IMR-90 (cell line): ENCODE measurements at regions not wholly inside any gene's neighbourhood (a gene's known extent, or its start where the extent isn't known, plus 50 kb on each side); places are given as distances from the start of the nearest gene placed in this dataset.

ENCODE experiments used
- ATAC-seq: fragments of 200-7000 bp; cut with Tn5 transposase; 2 replicates; pipeline ENCODE4 v1.9.1; 2020; ENCODE audit warnings: low read depth, mild to moderate bottlenecking, moderate library complexity
- BruUV-seq: library from RNA; stranded (reverse); fragments of 400-500 nt; replicated peaks from 2 replicates; lab custom pipeline; 2021; lab: Mats Ljungman, UMichigan
- CTCF ChIA-PET: fragments of 300-600 bp; formaldehyde crosslinking; extraction: SDS; loops from one replicate; lab custom pipeline; 2021; ENCODE audit warnings: antibody characterized with exemption; lab: Yijun Ruan, JAX
- POLR2A ChIA-PET: fragments of 300-600 bp; sonication (Branson Sonifier 250); formaldehyde crosslinking; loops from one replicate; lab custom pipeline; 2022; ENCODE audit warnings: antibody characterized with exemption; ENCODE audit not compliant: unreplicated experiment; lab: Charles Lee
- DNase-seq: peaks from one replicate; pipeline ENCODE4 v3.0.0; 2013
- H2AFZ ChIP-seq: replicated peaks from 2 replicates; pipeline ENCODE3; 2013; ENCODE audit warnings: low read length, mild to moderate bottlenecking; ENCODE audit not compliant: poor library complexity
- H2AK5ac ChIP-seq: 2 replicates; pipeline ENCODE4 v1.6.1; 2013; ENCODE audit warnings: low read depth, low read length, inconsistent platforms
- H2AK9ac ChIP-seq: replicated peaks from 2 replicates; pipeline ENCODE3; 2013; ENCODE audit warnings: mild to moderate bottlenecking, low read depth, low read length, moderate library complexity; ENCODE audit not compliant: poor library complexity
- H2BK120ac ChIP-seq: 2 replicates; pipeline ENCODE4 v1.6.1; 2013; ENCODE audit warnings: low read depth, low read length, inconsistent platforms
- H2BK15ac ChIP-seq: 3 replicates; pipeline ENCODE4 v1.6.1; 2013; ENCODE audit warnings: low read depth, low read length, inconsistent platforms
- H2BK20ac ChIP-seq: 2 replicates; pipeline ENCODE4 v1.6.1; 2013; ENCODE audit warnings: low read depth, mild to moderate bottlenecking, inconsistent platforms, low read length, moderate library complexity
- H2BK5ac ChIP-seq: 2 replicates; pipeline ENCODE4 v1.6.1; 2013; ENCODE audit warnings: mild to moderate bottlenecking, low read depth, low read length, inconsistent platforms; ENCODE audit not compliant: poor library complexity, severe bottlenecking
- H3K14ac ChIP-seq: replicated peaks from 2 replicates; pipeline ENCODE4 v1.6.1; 2013; ENCODE audit warnings: low read depth, low read length, inconsistent platforms
- H3K18ac ChIP-seq: 2 replicates; pipeline ENCODE4 v1.6.1; 2013; ENCODE audit warnings: low read depth, low read length, control low read depth
- H3K23ac ChIP-seq: 2 replicates; pipeline ENCODE4 v1.6.1; 2013; ENCODE audit warnings: low read depth, low read length, inconsistent platforms
- H3K27ac ChIP-seq: 2 replicates; pipeline ENCODE4 v1.5.1; 2013; ENCODE audit warnings: mild to moderate bottlenecking, control low read depth, low read length; ENCODE audit not compliant: insufficient read depth
- H3K27me3 ChIP-seq: 2 replicates; pipeline ENCODE4 v1.6.1; 2013; ENCODE audit warnings: low read length; ENCODE audit not compliant: control insufficient read depth, insufficient read depth
- H3K36me3 ChIP-seq: 2 replicates; pipeline ENCODE4 v1.6.1; 2013; ENCODE audit warnings: low read length, mixed read lengths; ENCODE audit not compliant: control insufficient read depth, insufficient read depth
- H3K4ac ChIP-seq: 2 replicates; pipeline ENCODE4 v1.6.1; 2013; ENCODE audit warnings: low read depth, low read length, inconsistent platforms
- H3K4me1 ChIP-seq: 2 replicates; pipeline ENCODE4 v1.6.1; 2013; ENCODE audit warnings: low read length, mixed read lengths; ENCODE audit not compliant: control insufficient read depth, insufficient read depth
- H3K4me2 ChIP-seq: 2 replicates; pipeline ENCODE4 v1.6.1; 2013; ENCODE audit warnings: low read depth, mild to moderate bottlenecking, control low read depth, low read length, moderate library complexity
- H3K4me3 ChIP-seq: 2 replicates; pipeline ENCODE4 v1.5.1; 2013; ENCODE audit warnings: low read depth, mild to moderate bottlenecking, control low read depth, low read length, moderate library complexity; ENCODE audit not compliant: insufficient read depth
- H3K56ac ChIP-seq: 2 replicates; pipeline ENCODE4 v1.6.1; 2013; ENCODE audit warnings: low read length, inconsistent platforms; ENCODE audit not compliant: insufficient read depth; ENCODE audit errors: extremely low read depth
- H3K79me1 ChIP-seq, 2 experiments: 2 replicates each; pipeline ENCODE4 v1.6.1; 2013; ENCODE audit warnings: low read length in 2 of 2, inconsistent platforms in 1 of 2, low read depth in 1 of 2
- H3K9ac ChIP-seq: 2 replicates; pipeline ENCODE4 v1.6.1; 2013; ENCODE audit warnings: low read depth, low read length, control low read depth
- H3K9me1 ChIP-seq: 2 replicates; pipeline ENCODE4 v1.6.1; 2013; ENCODE audit warnings: low read length, inconsistent platforms; ENCODE audit not compliant: insufficient read depth
- H3K9me3 ChIP-seq: 2 replicates; pipeline ENCODE4 v1.6.1; 2013; ENCODE audit warnings: low read length; ENCODE audit not compliant: control insufficient read depth, insufficient read depth
- H4K20me1 ChIP-seq: 2 replicates; pipeline ENCODE4 v1.6.1; 2013; ENCODE audit warnings: low read length, inconsistent platforms; ENCODE audit not compliant: insufficient read depth
- H4K5ac ChIP-seq: 2 replicates; pipeline ENCODE4 v1.6.1; 2013; ENCODE audit warnings: mild to moderate bottlenecking, low read depth, low read length, control low read depth
- H4K8ac ChIP-seq, 2 experiments: 2 replicates each; pipeline ENCODE4 v1.6.1; 2013; ENCODE audit warnings: low read depth in 2 of 2, low read length in 2 of 2, control low read depth in 1 of 2, inconsistent platforms in 1 of 2
- H4K91ac ChIP-seq: 2 replicates; pipeline ENCODE4 v1.6.1; 2013; ENCODE audit warnings: low read depth, low read length, inconsistent platforms; ENCODE audit not compliant: insufficient read depth
- BHLHE40 ChIP-seq: fragments of 150-350 bp; IDR thresholded peaks from 2 replicates; pipeline ENCODE4 v1.6.1; 2016; ENCODE audit warnings: mild to moderate bottlenecking, low read depth, low read length
- CHD1 ChIP-seq: IDR thresholded peaks from 2 replicates; pipeline ENCODE4 v1.6.1; 2012; ENCODE audit warnings: low read depth, low read length, improper control_type of control experiment
- CTCF ChIP-seq: conservative IDR thresholded peaks from 2 replicates; pipeline ENCODE4 v1.5.1; 2012; ENCODE audit warnings: mild to moderate bottlenecking, low read depth, low read length, improper control_type of control experiment
- ELK1 ChIP-seq: fragments of 150-350 bp; IDR thresholded peaks from 2 replicates; pipeline ENCODE4 v1.6.1; 2016; ENCODE audit warnings: low read depth, mild to moderate bottlenecking, low read length, moderate library complexity, borderline replicate concordance
- FOS ChIP-seq: fragments of 150-350 bp; IDR thresholded peaks from 2 replicates; pipeline ENCODE4 v1.6.1; 2016; ENCODE audit warnings: low read depth, low read length
- MAFK ChIP-seq: IDR thresholded peaks from 2 replicates; pipeline ENCODE4 v1.6.1; 2012; ENCODE audit warnings: low read depth, low read length, improper control_type of control experiment
- MAZ ChIP-seq: IDR thresholded peaks from 2 replicates; pipeline ENCODE4 v1.6.1; 2012; ENCODE audit warnings: low read depth, mild to moderate bottlenecking, low read length, improper control_type of control experiment, moderate library complexity, borderline replicate concordance
- MXI1 ChIP-seq: IDR thresholded peaks from 2 replicates; pipeline ENCODE4 v1.6.1; 2012; ENCODE audit warnings: low read depth, mild to moderate bottlenecking, low read length, moderate library complexity, borderline replicate concordance
- POLR2A ChIP-seq: IDR thresholded peaks from 2 replicates; pipeline ENCODE4 v1.6.1; 2012; ENCODE audit warnings: mild to moderate bottlenecking, low read depth, low read length
- RCOR1 ChIP-seq: IDR thresholded peaks from 2 replicates; pipeline ENCODE4 v1.6.1; 2012; ENCODE audit warnings: mild to moderate bottlenecking, low read length, improper control_type of control experiment; ENCODE audit not compliant: insufficient replicate concordance
- SMC3 ChIP-seq: fragments of 150-350 bp; IDR thresholded peaks from 2 replicates; pipeline ENCODE4 v1.6.1; 2016; ENCODE audit warnings: low read depth, mild to moderate bottlenecking, antibody characterized with exemption, low read length, moderate library complexity
- USF2 ChIP-seq: fragments of 150-350 bp; IDR thresholded peaks from 2 replicates; pipeline ENCODE4 v1.6.1; 2017; ENCODE audit warnings: mild to moderate bottlenecking, antibody characterized with exemption, low read length, low read depth
- WGBS, 2 experiments: methylation state at CpG; one replicate each; pipeline versions ENCODE4 v1.1.5 to v1.1.7; 2013; ENCODE audit warnings: missing lambda C conversion rate in 2 of 2; ENCODE audit not compliant: insufficient read length in 1 of 2; ENCODE audit errors: extremely low coverage in 2 of 2; 5-methylcytosine and 5-hydroxymethylcytosine counted together
- dilution Hi-C: fragments of 300-500 bp; cut with HindIII; formaldehyde crosslinking; loops from one replicate; pipeline ENCODE4 v1.14.3; 2018; ENCODE audit warnings: low sequenced_read_pairs; ENCODE audit not compliant: unreplicated experiment
- in situ Hi-C: fragments of 300-500 bp; cut with MboI; formaldehyde crosslinking; loops from 3 replicates; pipeline ENCODE4 v1.14.3; 2019; ENCODE audit warnings: low sequenced_read_pairs, inconsistent platforms, mixed read lengths
- intact Hi-C: fragments of 100-400 bp; cut with micrococcal nuclease; formaldehyde crosslinking; loops from 2 replicates; pipeline ENCODE4 v1.10.0; 2022

DNA sequence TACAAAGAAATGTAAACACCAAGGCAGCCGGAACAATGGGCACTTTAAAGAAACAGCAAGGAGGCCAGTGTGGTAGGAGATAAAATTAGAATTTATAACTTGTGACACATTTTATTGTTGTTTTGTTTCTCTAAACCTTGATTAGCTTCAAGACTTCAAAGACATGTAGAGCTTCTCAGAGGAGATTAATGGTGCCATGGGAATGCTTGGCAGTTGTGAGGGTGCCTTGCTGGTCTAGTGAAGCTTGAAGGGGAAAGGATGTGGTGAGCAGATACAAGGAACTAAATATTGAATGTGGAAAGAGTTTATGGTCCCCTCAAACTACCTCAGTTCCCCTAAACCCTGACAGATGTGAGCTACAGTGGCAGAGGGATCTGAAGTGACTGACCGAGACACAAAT lies 322.4 kb upstream of the ADAMTS16 start:
- H3K9me3 ChIP-seq, result peaks cover 5% of the 10 kb centered on the region; the same call in 1 of the 2 replicates

More for the DNA sequence above, 322.4 kb upstream of the ADAMTS16 start:
- H3K36me3 ChIP-seq, result no peaks in the 10 kb centered on the region
- TF ChIP-seq CTCF, result no peak
- TF ChIP-seq ELK1, result no peak
- no peak for TF ChIP-seq FOS
- TF ChIP-seq USF2, result no peak
- TF ChIP-seq MAZ, result no peak
- no peak for TF ChIP-seq RCOR1
- TF ChIP-seq MAFK, result no peak
- no peak for TF ChIP-seq MXI1
- no peak for TF ChIP-seq CHD1
- TF ChIP-seq POLR2A, result no peak
- no peak for TF ChIP-seq SMC3
- no peak for TF ChIP-seq BHLHE40
- CTCF ChIA-PET, result interaction anchor here (0.6 kb wide), 1 partner anchor 1264 kb away, joined by 3 read pairs; no protein-coding TSS in a partner anchor
- H4K8ac ChIP-seq, result no peak overlapping the region
- intact Hi-C loops (no loop called here), in situ Hi-C loops (no loop called here), dilution Hi-C loops (no loop called here)
- H3K23ac ChIP-seq, result no peak overlapping the region
- no peaks in the 10 kb centered on the region for H3K27me3 ChIP-seq
- H2AFZ ChIP-seq, result no peak overlapping the region
- no peak overlapping the region for H2BK20ac ChIP-seq
- no peak overlapping the region for H3K14ac ChIP-seq
- H2BK15ac ChIP-seq, result no peak overlapping the region
- no peak overlapping the region for H3K4me3 ChIP-seq
- ATAC-seq (no peak), DNase-seq (no peak)
- no peaks in the 10 kb centered on the region for H3K79me1 ChIP-seq
- POLR2A ChIA-PET, result interaction anchor here (0.5 kb wide), 1 partner anchor 13 kb away, joined by 6 read pairs; no protein-coding TSS in a partner anchor
- H3K9me1 ChIP-seq, result no peaks in the 10 kb centered on the region
- H2AK5ac ChIP-seq, result no peak overlapping the region
- BruUV-seq, result no TSS peak
- H3K4ac ChIP-seq, result no peak overlapping the region
- H4K5ac ChIP-seq, result no peak overlapping the region
- H3K9ac ChIP-seq, result no peak overlapping the region
- no CpG with 5 or more reads among the region's 2 CpGs for WGBS, 2 experiments
- no peak overlapping the region for H3K27ac ChIP-seq
- H2BK5ac ChIP-seq, result no peak overlapping the region
- H3K4me1 ChIP-seq, result no peaks in the 10 kb centered on the region
- no peak overlapping the region for H2BK120ac ChIP-seq
- H3K56ac ChIP-seq, result no peak overlapping the region
- H4K91ac ChIP-seq, result no peak overlapping the region
- H4K20me1 ChIP-seq, result no peaks in the 10 kb centered on the region
- H3K4me2 ChIP-seq, result no peak overlapping the region
- H3K18ac ChIP-seq, result no peak overlapping the region
- H2AK9ac ChIP-seq, result no peak overlapping the region
